ENCODE measurements at regions not wholly inside any gene's neighbourhood (a gene's known extent, or its start where the extent isn't known, plus 50 kb on each side); places are given as distances from the start of the nearest gene placed in this dataset.

GRCh38 chr2:149828520-149829210 is 241.1 kb upstream of the MMADHC start:
- TF ChIP-seq EZH2 (IDR thresholded peaks at IDR 0.05; ENCODE audit: borderline replicate concordance, low read length) (no peak), CTCF (IDR thresholded peaks at IDR 0.05; ENCODE audit: low read length) (no peak)
